Daoy (cell line): ENCODE measurements at regions not wholly inside any gene's neighbourhood (a gene's known extent, or its start where the extent isn't known, plus 50 kb on each side); places are given as distances from the start of the nearest gene placed in this dataset.
"Not testable (repeated sequence)": the region's sequence is repeated elsewhere in the genome, so short reads cannot be mapped to it uniquely, and the experiment has no call there.

ENCODE experiments used
- DNase-seq: peaks from one replicate; pipeline ENCODE4 v3.0.0-alpha.2; 2015; ENCODE audit warnings: low read depth

DNA sequence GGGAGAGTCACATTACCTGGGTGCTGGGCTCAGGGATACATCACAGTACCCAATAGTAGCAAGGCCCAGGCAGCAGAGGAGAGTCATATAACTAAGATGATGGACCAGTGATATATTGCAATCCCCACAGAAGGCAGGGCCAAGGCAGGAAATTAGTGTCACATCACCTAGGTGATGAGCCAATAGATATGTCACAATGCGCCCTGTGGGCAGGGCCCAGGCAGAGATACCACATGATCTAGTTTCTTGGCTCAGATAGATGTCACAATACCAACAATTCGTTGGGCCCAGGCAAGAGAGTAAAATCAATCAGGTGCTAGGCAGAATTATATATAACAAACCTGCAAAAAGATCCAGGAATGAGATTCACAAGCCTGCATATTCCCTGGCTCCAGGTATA lies 2111.5 kb downstream of the TP53TG3F start:
- no peak for DNase-seq

DNA sequence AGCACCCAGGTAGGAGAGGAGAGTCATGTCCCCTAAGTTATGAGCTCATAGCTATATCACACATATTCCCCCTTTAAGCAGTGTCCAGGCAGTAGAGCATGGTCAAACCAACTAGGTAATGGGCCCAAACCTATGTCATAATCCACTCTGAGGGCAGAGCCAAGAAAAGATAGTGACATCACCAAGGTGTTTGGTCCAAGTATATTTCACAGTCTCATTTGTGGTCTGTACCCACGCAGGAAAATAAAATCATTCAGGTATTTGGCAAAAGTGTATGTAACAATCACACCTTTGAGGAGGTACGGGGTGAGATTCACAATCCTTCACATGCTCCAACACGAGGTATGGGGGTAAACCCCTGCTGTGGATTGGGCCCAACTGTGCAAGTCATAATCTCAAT lies 2112.8 kb downstream of the TP53TG3F start:
- no peak for DNase-seq

GRCh38 chr16:35573407-35573806 lies 2114.0 kb downstream of the TP53TG3F start:
- no peak for DNase-seq

- no peak for DNase-seq
Observed at GRCh38 chr16:35574011-35574410, 2114.6 kb downstream of the TP53TG3F start.

- DNase-seq: no peak
Observed at GRCh38 chr16:35574454-35575431, 2115.3 kb downstream of the TP53TG3F start.

DNA sequence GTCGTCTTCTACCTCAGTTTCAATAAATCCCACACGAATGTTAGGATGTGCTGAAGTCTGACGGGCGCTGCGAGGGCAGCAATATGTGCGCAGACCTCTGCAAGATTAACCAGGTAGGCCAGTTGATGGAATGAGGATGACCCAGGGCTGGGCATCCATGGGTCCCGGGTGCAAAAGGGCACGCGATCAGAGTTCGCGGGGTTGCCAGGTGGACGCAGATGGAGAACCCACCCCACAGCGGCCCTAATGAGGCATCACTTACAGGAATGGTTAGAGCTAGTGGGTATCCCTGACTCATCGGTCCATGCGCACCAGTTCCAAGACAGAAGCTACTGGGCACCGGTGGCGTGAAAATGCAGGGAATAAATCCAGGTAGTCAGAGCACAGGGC lies 2116.0 kb downstream of the TP53TG3F start:
- DNase-seq: no peak

GRCh38 chr16:35585411-35585810 lies 2126.0 kb downstream of the TP53TG3F start:
- DNase-seq: no peak

DNA sequence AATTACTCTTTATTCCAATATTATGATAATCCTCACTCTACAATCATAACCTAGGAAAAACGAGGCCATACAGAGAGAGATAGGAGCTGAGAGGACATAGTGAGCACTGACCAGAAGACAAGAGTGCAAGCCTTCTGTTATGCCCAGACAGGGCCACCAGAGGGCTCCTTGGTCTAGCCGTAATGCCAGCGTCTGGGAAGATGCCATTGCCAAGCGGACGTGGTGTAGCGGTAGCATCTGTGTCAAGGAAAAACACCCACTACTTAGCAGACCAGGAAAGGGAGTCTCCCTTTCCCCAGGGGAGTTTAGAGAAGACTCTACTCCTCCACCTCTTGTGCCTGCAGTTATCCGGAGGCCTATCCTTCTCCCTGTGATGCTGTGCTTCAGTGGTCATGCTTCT lies 2131.5 kb downstream of the TP53TG3F start:
- DNase-seq: not testable (repeated sequence)

DNA sequence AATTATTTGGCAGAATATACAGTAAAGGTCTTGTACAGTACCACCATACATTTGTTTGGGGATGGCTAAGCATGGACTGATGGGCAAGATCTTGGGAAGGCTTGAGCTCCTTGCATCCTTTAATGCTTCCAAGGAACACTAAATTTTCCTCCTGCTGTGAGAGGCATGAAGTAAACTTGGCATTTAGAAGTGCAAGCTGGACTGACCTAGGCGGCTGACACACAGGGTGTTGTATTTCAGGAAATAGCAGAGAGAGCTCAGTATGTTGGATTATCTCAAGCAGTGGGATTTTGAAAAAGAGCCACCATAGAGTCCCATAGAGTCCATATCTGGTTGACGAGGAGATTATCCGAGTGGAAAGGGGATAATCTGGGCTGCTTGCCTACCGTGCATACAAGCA lies 2137.1 kb downstream of the TP53TG3F start:
- no peak for DNase-seq

DNA sequence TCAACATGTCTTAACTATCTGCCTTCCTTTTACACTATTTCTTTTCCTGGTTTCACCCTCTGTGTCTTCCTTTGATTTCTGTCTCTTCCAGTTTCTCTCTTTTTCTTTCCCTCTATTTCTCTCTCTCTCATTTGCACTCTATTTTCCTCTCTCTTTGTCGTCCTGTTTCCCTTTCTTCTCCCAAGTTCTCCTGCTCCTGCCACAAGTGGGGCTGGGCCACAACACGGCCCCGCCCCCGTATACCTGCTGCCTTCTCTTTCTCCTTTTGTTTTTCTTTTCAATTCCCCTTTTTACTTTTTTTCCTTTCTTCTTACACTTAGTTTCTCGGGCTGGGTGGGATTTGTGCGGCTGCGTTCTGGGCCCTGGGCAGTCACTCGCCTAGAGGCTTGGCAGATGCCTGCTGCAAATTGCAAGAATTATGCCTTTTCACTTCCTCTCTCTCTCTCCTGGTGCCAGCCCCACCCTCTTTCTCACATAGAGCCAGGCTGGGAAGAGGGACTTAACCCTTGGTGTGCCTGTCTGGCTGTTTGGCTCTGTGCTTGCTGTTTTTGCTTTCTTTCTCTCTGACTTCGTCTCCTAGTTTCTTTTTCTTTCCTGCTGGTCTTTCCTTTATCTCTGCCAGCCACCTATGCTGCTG lies 2139.4 kb downstream of the TP53TG3F start:
- no peak for DNase-seq

DNA sequence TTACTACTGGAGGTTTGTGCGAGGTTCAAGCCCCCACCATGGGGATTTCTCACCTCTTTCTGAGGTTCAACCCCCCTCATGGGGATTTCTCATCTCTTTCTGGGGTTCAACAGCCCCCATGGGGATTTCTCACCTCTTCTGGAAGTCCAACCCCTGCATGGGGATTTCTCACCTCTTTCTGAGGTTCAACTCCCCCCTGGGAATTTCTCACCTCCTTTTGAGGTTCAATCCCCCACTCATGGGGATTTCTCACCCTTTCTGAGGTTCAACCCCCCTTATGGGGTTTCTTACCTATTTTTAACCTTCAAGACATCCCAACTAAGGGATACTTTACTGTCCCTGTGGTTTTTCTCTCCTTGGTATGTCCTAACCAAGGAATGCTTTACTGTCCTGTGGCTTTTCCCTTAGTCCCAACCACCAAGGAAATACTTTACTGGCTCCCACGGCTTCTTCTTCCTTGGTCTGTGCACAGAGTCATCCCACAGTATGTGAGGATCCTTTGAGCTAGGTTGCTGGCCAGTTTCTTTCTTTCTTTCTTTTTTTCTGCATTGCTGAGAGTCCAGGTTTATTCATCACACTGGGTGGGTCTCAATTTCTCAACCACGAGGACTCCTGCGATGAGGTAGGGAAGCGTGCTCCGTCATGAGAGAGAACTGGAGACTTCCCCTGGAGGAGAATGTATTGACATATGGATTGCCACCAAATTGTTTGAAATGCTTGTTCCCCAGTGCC lies 2140.2 kb downstream of the TP53TG3F start:
- DNase-seq: no peak

DNA sequence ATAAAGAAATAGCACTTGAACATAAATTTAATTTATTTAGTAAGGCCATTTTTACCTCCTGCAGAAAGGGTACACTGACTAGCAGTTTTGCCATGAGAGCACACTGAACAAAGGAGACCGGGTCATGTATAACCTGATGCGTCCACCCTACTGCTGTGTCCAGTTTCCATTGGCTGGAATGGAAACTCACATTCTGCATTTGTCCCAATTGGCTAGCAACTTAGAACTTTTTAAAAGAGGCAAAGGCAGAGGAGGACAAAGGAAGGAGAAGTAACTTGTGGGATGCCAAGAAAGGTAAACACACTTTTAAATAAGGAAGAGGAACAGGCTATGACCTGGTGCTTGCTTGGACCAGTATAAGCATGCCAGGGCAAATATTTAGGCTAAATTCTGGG lies 2140.7 kb downstream of the TP53TG3F start:
- not testable (repeated sequence) for DNase-seq

DNA sequence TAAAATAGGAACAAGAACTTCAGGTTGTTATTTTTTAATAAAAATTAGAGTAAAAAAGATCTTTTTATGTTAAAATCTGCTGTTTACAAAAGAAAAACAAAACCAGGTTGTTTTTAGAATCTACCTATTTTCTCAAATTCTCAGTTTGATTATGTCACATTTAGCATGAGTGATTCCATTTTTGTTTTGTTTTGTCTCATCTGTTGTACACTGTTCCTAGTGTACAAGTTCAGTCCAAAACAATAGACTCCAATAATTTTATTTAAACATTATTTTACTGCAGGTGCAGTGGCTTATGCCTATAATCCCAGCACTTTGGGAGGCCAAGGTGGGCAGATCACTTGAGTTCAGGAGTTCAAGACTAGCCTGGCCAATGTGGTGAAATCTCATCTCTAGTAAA lies 2142.7 kb downstream of the TP53TG3F start:
- no peak for DNase-seq

- not testable (repeated sequence) for DNase-seq
Observed at GRCh38 chr16:35603371-35603770, 2144.0 kb downstream of the TP53TG3F start.

DNA sequence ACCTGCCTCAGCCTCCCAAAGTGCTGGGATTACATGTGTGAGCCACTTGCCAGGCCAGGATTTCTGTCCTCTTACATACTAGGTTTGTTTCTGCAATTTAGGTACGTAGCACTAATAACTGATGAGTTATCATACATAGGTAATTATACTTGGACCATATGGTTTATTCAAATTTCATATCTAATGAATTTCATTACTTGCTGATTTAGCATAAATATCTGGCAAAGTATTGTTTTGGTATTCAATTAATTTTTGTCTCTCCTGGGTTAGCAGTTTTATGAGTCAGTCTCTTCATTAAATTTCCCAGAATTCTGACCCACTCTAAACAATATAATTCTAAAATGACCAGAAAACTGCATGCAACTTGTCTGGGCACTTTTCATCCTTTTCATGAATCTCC lies 2146.5 kb downstream of the TP53TG3F start:
- no peak for DNase-seq

DNA sequence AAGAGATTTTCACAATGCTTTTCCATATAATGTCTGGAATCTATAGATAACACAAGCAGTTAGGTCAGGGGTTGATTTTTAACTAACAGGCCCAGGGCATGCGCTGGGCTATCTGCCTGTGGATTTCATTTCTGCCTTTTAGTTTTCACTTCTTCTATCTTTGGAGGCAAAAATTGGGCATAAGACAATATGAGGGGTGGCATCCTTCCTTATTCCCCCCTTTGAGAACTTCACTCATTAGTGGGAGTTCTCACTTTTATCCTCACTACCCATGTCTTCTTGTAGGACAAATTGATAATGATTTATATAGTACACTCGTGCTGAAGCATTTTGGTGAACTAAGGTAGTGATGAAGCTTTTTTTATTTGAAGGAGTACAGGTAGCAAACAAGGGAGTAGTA lies 2155.5 kb downstream of the TP53TG3F start:
- DNase-seq: not testable (repeated sequence)

DNA sequence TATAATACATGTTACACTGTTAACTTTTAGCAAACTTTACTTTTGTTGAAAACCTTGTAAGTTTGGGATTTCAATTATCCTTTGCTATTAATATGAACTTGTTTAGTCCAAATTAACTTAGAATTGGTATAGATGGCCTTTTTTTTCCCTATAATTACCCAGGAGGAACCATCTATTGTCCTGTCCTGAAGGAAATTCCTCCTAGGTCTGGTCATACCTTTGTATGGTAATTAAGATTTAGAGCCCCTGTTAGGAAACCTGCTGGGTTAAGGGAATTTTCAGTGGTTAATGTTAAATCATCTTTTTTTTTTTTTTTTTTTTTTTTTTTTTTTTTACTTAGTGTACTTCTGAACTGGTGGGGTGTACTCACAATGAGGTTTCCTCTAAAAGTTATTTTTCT lies 2159.8 kb downstream of the TP53TG3F start:
- DNase-seq: not testable (repeated sequence)

DNA sequence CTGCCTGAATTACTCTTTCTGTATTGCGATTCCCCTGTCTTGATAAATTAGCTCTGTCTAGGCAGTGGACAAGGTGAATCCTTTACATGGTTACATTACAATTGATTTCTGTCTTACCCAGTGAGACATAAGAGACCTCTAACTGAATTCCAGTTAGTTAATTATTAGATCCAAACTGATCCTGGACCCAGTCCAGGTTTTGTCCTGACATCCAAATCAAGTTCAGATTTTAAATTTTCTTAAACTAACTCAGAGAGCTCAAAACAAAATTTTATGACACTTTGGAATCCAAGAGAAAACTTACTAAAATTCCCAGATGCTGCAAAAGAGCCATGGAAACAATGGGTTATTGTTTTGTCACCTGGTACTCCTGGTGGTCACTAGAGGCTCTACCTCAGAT lies 2166.6 kb downstream of the TP53TG3F start:
- no peak for DNase-seq

GRCh38 chr16:35628976-35629375 lies 2169.6 kb downstream of the TP53TG3F start:
- DNase-seq: no peak

GRCh38 chr16:35631261-35631945 lies 2172.0 kb downstream of the TP53TG3F start:
- no peak for DNase-seq

DNA sequence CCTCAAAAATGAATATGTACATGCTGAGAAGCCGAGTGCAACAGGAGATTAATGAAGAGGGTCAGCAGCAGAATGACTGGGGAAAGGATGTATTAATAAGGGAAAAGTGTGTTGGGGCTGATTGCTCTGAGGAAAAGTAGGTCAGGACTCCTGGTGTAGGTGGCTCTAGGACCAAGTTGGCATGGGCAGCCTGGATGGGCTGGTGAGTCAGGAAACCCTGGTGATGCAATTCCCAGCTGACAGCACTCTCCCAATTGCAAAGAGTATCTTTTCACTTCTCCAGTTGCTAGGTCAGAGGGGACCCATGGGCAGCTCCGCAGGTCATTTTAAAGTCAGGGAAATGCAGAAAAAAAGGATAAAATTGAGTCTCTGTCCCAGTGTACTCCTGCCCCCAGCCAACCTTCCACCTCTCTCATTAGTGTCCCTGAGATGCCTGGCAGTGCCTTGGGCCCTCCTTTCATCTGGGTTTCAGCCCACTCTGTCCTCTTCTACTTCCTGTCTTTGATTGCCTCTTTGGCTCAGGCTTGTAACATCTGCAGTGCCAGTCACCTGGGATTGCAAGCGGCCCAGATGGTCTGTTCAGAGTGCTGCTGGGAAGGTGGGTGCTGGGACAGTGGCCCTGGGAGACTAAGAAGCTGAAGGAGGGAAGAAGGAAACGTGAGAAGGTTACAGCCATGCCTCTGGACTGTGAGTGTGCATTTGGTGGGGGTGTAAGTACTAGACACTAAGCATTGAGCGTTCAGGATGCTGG lies 2177.2 kb downstream of the TP53TG3F start:
- DNase-seq: no peak
